H4 (cell line): ENCODE measurements at regions not wholly inside any gene's neighbourhood (a gene's known extent, or its start where the extent isn't known, plus 50 kb on each side); places are given as distances from the start of the nearest gene placed in this dataset.
A peak's percentile ranks its signal among the peaks of the same experiment; 100 is the strongest.
"Not testable (repeated sequence)": the region's sequence is repeated elsewhere in the genome, so short reads cannot be mapped to it uniquely, and the experiment has no call there.

Experiments used
- DNase-seq: peaks from one replicate; pipeline ENCODE4 v3.0.0-alpha.2; 2015; ENCODE audit warnings: low spot score

GRCh38 chr6:144681334-144681733 lies 396.2 kb downstream of the UTRN start:
- no peak for DNase-seq

GRCh38 chr6:144683216-144684070 lies 398.3 kb downstream of the UTRN start:
- DNase-seq: no peak

GRCh38 chr6:144688713-144689112 lies 403.6 kb downstream of the UTRN start:
- no peak for DNase-seq

GRCh38 chr6:144689503-144690040 lies 404.4 kb downstream of the UTRN start:
- no peak for DNase-seq

GRCh38 chr6:144690133-144690532 lies 405.0 kb downstream of the UTRN start:
- DNase-seq: no peak

- DNase-seq: no peak
Observed at GRCh38 chr6:144690666-144691065, 405.5 kb downstream of the UTRN start.

- DNase-seq: not testable (repeated sequence)
Observed at GRCh38 chr6:144692050-144692449, 406.9 kb downstream of the UTRN start.

GRCh38 chr6:144695858-144696533 lies 410.9 kb downstream of the UTRN start:
- DNase-seq: no peak

- no peak for DNase-seq
Observed at GRCh38 chr6:144696610-144697368, 411.7 kb downstream of the UTRN start.

- no peak for DNase-seq
Observed at GRCh38 chr6:144697369-144697760, 412.2 kb downstream of the UTRN start.

- DNase-seq: no peak
Observed at GRCh38 chr6:144697801-144698200, 412.7 kb downstream of the UTRN start.

- no peak for DNase-seq
Observed at GRCh38 chr6:144702781-144703180, 417.6 kb downstream of the UTRN start.

- DNase-seq: peak; percentile 23
Observed at GRCh38 chr6:144710207-144710606, 425.1 kb downstream of the UTRN start.

GRCh38 chr6:144711661-144712060 lies 426.5 kb downstream of the UTRN start:
- DNase-seq: no peak

GRCh38 chr6:144712541-144712940 lies 427.4 kb downstream of the UTRN start:
- DNase-seq: no peak

GRCh38 chr6:144714021-144714712 lies 429.0 kb downstream of the UTRN start:
- no peak for DNase-seq

GRCh38 chr6:144715344-144715743 lies 430.2 kb downstream of the UTRN start:
- no peak for DNase-seq

GRCh38 chr6:144718431-144718830 lies 433.3 kb downstream of the UTRN start:
- no peak for DNase-seq

- no peak for DNase-seq
Observed at GRCh38 chr6:144721232-144721631, 436.1 kb downstream of the UTRN start.

- DNase-seq: no peak
Observed at GRCh38 chr6:144722154-144722737, 437.1 kb downstream of the UTRN start.

- DNase-seq: no peak
Observed at GRCh38 chr6:144722925-144723324, 437.8 kb downstream of the UTRN start.
